ENCODE measurements at regions not wholly inside any gene's neighbourhood (a gene's known extent, or its start where the extent isn't known, plus 50 kb on each side); places are given as distances from the start of the nearest gene placed in this dataset.
"Not testable (repeated sequence)": the region's sequence is repeated elsewhere in the genome, so short reads cannot be mapped to it uniquely, and the experiment has no call there.

DNA sequence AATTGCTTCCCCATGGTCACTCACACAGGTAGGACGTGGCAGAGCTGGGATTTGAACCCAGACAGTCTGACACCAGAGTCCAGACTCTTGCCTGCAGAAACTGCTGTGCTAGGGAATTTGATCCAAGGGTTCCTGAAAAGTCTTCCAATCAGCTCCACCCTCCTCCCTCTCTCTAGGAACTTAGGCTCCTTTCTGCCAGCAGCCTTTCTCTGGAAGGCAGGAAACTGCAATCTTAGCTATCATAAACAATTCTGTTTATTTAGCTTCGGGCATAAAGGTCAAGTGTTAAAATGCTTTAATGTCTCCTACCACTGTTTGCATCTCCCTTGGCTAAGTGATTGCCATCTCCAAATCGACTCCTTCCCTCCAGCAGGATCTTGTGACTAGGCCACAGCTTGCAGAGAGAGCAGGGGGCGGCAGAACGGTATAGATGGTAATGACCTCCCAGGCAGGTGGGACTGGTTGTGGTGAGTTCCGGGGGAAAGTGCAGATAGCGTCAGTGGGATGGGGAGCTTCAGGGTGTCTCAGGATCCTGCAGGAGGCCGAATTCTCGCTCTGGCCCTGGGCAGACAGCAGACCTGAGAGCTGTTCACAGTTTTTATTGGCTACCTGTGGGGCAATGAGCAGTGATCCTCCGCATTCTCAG lies 882.4 kb upstream of the EEF2KMT start:
- no peak for DNase-seq (ENCODE audit: low read depth)

GRCh38 chr16:5977329-5977728 lies 879.7 kb upstream of the EEF2KMT start:
- no peak for DNase-seq (ENCODE audit: low read depth)

DNA sequence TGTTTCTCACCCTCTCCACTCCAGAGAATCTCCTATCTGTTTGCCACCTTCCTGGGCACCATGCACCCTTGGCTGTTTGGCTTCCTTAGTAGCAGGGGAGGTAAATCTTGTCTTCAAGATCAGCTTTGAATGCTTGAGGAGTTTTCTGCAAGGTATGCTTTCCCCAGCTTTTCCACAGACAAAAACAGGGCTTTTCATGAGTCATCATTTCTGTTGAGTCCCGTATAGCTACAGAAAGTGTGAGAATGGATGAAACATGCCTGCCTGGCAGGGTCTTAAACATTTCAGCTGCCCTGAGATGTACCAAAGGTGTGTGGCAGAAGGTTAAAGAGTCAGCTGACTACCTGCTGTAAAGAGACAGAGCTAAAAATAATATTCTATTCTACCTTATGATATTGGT lies 875.2 kb upstream of the EEF2KMT start:
- DNase-seq (ENCODE audit: low read depth), result no peak

DNA sequence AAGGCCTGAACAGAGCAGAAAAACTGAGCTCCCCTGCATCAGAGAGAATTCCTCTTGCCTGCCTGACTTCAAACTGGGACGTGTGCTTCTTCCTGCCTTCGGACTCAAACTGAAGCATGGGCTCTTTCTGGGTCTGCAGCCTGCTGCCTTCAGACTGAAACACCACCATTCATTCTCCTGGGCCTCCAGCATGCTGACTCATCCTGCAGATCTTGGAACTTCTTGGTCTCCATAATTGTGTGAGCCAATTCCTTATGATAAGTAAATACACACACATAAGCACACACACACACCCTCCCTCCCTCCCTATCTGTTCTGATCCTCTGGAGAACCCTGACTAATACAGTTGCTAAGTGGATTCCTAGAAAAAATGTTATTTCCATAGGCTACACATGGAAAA lies 874.3 kb upstream of the EEF2KMT start:
- no peak for DNase-seq (ENCODE audit: low read depth)

DNA sequence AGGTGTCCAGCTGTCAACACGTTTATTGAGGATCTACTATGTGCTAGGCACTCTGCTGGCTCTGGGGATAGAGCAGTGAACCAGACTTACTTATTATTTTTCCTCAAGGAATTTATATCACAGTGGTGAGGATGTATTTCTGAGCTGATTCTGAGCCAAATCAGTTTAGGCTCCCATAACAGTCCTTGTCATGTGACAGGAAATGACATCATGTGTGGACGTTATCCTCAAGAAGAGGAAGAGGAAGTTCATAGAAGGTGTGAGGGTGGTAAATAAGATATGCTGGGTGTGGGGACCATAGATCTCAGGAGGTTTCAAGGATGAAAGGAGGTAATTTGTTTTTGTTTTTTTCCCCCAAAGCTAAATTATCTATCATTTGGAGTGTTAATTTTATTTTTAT lies 873.5 kb upstream of the EEF2KMT start:
- DNase-seq (ENCODE audit: low read depth), result no peak

- no peak for DNase-seq (ENCODE audit: low read depth)
These were observed 868.4 kb upstream of the EEF2KMT start for GRCh38 chr16:5966004-5966403.

DNA sequence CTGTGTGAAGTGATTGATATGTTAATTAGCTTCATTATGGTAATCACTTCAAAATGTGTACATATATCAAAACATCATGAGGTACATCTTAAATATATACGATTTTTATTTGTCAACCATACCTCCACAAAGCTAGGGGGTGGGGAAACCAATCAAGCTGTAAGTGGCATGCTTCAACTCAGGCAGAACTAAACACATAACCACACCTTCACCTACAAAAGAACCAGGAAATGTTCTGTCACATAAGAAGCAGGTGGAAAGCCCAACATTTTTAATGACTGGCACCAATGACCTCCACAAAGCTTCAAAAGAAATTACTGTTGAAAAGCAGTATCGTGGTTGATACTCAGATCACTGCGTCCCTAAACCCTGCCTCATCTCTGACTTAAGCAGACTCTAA lies 867.7 kb upstream of the EEF2KMT start:
- no peak for DNase-seq (ENCODE audit: low read depth)

DNA sequence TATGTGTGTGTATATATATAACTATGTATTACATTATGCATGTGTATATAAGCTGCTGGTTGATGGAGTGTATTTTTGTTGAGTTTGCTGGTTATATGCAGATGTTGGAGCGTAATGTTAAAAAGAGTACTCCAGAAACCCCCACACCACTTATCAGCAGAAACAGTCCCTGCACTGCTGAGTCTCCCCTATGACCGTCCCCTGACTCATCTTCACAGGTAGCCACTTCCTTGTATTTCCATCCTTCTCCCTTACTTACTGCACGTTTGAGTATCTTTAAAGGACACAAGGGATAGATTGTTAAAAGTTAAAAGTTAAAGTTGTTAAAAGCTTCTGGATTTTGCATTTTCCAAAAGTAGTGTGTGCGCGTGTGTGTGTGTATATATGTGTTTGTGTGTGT lies 853.9 kb upstream of the EEF2KMT start:
- DNase-seq (ENCODE audit: low read depth), result no peak

DNA sequence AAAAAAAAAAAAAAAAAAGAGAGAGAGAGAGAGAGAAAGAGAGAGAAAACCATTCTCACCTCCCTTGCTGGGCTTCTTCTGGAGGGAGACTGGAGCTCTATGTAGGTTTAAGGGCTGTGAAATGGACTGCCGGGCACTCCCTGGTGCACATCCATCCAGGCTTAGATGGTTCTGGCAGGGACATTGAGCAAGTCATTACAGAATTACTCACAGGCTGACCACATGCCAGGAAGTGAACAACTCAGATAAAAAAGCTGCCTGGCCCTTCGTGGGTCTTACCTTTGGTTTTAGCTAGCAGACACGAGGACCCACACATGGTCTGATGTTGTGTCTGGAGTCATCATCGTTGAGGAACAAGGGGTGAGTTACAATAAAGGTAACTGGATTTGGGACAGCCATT lies 847.4 kb upstream of the EEF2KMT start:
- DNase-seq (ENCODE audit: low read depth), result no peak

DNA sequence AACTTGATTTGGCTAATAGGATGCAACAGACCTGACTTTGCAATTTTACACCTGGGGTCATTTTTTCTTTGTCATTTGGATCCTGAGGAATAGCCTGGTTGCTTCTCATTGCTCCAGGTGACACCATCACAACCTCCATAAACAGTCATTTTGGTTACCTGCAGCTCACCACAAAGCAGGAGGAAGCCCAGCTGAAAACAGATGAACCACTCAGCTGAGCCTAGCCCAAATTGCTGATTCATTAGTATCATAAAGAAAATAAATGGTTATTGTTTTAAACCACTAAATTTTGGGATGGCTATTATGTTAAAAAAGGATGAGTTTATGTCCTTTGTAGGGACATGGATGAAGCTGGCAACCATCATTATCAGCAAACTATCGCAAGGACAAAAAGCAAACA lies 841.0 kb upstream of the EEF2KMT start:
- DNase-seq (ENCODE audit: low read depth), result no peak

GRCh38 chr16:5932906-5933305 lies 835.3 kb upstream of the EEF2KMT start:
- no peak for DNase-seq (ENCODE audit: low read depth)

DNA sequence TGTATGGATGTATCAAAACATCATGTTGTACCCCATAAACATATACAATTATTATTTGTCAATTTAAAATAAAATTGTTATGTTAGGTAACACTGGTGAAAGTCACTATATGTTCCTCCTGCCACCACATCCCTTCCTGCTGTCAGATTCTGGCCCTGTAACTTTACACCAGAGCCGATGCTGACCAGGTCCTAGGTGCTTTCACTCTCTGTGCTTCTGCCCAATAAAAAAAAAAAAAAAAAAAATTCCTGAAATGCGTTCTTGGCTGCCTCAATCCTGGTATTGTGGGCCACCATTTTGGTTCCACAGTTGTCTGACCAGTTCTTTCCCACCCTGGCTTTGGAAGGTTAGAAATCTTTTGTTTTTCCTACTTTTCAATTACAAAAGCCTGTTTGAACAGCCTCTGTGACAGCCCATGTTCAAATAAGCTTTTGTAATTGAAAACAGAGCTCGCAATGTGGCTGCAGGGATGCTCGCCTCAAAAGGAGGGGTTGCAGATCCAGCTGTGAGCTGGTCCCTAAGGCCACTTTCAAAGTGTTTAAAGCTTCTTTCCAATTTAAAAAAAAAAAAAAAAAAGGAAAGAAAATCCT lies 831.0 kb upstream of the EEF2KMT start:
- no peak for DNase-seq (ENCODE audit: low read depth)

GRCh38 chr16:5925850-5926249 lies 828.3 kb upstream of the EEF2KMT start:
- no peak for DNase-seq (ENCODE audit: low read depth)

GRCh38 chr16:5922686-5923085 lies 825.1 kb upstream of the EEF2KMT start:
- no peak for DNase-seq (ENCODE audit: low read depth)

GRCh38 chr16:5918567-5919130 lies 821.1 kb upstream of the EEF2KMT start:
- no peak for DNase-seq (ENCODE audit: low read depth)

- no peak for DNase-seq (ENCODE audit: low read depth)
These were observed 820.0 kb upstream of the EEF2KMT start for GRCh38 chr16:5917436-5918195.

DNA sequence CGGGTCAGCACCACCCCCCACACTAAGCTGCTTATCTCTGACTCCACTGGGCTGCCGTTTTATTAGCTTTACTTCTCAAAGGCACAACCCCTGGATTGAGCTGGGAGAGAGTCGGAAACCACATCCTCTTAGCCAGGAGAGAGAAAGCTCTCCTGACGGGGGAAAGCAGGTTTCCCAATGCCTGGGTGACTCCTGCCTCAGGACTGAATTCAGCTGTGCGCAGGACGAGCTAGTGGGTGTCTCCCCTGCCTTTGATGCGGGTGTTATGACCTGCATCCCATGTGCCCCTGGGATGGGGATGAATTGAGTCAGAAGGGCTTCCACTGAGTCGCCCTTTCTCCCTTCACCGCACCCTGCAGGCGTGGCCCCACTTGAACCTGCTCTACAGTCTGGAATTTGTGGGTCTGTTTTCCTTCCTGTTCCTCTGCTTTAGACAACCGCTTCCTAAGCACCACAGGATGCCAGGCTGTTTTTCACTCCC lies 819.2 kb upstream of the EEF2KMT start:
- no peak for DNase-seq (ENCODE audit: low read depth)

DNA sequence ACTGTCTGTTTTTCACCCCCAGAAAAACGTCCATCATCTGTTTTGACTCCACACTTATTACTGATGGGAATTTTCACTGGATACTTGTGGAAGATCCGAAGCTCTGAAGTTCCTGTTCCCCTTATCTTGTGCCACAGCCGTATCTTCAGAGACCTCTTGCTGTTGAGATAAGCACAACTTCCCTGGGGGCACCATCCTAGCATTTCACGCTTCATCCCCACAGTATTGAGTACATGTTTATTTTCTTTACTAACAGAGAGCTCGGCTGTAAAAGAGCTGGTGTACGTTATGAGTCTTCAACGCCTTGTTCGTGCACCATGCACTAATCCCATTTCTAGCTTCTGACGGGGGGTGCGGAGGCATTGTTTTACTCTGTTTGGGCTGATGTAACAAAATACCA lies 813.6 kb upstream of the EEF2KMT start:
- no peak for DNase-seq (ENCODE audit: low read depth)

DNA sequence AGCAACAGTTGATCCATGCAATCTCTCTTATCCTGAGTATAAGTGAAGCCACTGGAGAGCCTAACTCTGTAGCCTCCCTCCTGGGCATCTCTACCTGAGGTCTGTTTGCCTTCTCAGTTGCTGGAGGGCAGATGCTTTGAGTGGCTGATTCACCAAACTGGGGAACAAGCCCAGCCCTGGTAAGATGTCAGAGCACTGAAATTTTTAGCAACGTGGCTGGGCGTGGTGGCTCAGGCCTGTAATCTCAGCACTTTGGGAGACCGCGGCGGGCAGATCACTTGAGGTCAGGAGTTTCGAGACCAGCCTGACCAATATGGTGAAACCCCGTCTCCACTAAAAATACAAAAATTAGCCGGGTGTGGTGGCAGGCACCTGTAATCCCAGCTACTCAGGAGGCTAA lies 812.0 kb upstream of the EEF2KMT start:
- DNase-seq (ENCODE audit: low read depth), result not testable (repeated sequence)

GRCh38 chr16:5907544-5907943 lies 809.9 kb upstream of the EEF2KMT start:
- DNase-seq (ENCODE audit: low read depth), result no peak

- DNase-seq (ENCODE audit: low read depth), result no peak
These were observed 808.8 kb upstream of the EEF2KMT start for GRCh38 chr16:5906351-5906750.

DNA sequence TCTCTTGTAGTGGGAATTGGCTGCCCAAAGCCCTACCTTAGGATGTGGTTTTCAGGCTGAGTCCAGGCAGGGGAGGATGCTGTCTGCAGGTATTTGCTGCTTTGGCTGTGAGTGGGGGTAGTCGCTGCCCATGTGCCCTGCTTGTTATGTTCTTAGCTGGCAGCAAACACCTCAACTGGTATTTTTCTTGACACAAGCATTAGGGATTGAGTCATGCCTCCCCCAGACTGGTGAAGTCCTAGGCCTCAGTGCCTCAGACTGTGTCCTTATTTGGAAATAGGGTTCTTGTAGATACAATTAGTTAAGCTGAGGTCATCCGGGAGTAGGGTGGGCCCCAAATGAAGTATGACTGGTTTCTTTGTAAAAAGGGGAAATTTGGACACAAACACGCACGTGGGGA lies 808.3 kb upstream of the EEF2KMT start:
- DNase-seq (ENCODE audit: low read depth), result no peak

DNA sequence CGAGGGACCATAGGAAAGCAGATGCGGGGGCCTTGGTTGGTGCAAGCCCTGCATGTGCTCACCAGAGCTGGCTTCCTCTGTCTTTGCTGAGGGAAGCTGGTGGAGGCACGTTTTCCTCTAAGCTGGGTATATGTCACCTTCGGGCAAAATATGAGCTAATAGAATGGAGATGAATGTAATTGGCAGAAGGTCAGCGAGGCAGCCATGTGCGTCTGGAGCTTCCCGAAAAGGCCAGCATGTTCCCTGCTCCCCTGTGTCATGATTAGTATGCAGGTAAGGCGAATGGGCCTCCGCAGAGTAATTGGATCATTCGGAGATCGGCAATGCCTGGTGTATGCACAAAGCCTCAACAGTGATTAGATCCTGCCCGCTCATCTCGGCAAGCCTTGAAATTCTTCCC lies 806.2 kb upstream of the EEF2KMT start:
- DNase-seq (ENCODE audit: low read depth), result no peak

All from activated T-cell treated with anti-CD3 and anti-CD28 coated beads for 48 hours (primary cell).